Smooth muscle cell (in vitro differentiated cells): ENCODE measurements at regions not wholly inside any gene's neighbourhood (a gene's known extent, or its start where the extent isn't known, plus 50 kb on each side); places are given as distances from the start of the nearest gene placed in this dataset.

Experiments used
- DNase-seq: peaks from one replicate; lab custom pipeline; 2025; ENCODE audit not compliant: unreplicated experiment; lab: John Stamatoyannopoulos, UW
- H2AFZ ChIP-seq: fragments of 200-600 bp; sonication (generic); 2 replicates; pipeline ENCODE4 v1.6.0; 2016; ENCODE audit warnings: antibody characterized with exemption, low read depth, mild to moderate bottlenecking
- H3F3A ChIP-seq: fragments of 200-600 bp; sonication (generic); 2 replicates; pipeline ENCODE4 v1.6.0; 2017; ENCODE audit warnings: antibody characterized with exemption, low read depth
- H3K27ac ChIP-seq: fragments of 200-600 bp; sonication (generic); 2 replicates; pipeline ENCODE4 v1.5.1; 2016; ENCODE audit warnings: low read depth, mild to moderate bottlenecking
- H3K27me3 ChIP-seq: fragments of 200-600 bp; sonication (generic); 2 replicates; pipeline ENCODE4 v1.6.1; 2016; ENCODE audit warnings: low read depth, mild to moderate bottlenecking
- H3K36me3 ChIP-seq: fragments of 200-600 bp; sonication (generic); 2 replicates; pipeline ENCODE4 v1.5.1; 2016; ENCODE audit warnings: low read depth
- H3K4me1 ChIP-seq: fragments of 200-600 bp; sonication (generic); 2 replicates; pipeline ENCODE4 v1.5.1; 2016; ENCODE audit warnings: low read depth
- H3K4me2 ChIP-seq: fragments of 200-600 bp; sonication (generic); 2 replicates; pipeline ENCODE4 v1.6.0; 2016; ENCODE audit warnings: mild to moderate bottlenecking
- H3K4me3 ChIP-seq: fragments of 200-600 bp; sonication (generic); 2 replicates; pipeline ENCODE4 v1.5.1; 2016; ENCODE audit warnings: mild to moderate bottlenecking
- H3K79me2 ChIP-seq: fragments of 200-600 bp; sonication (generic); 2 replicates; pipeline ENCODE4 v1.6.0; 2016; ENCODE audit warnings: low read depth, mild to moderate bottlenecking
- H3K9ac ChIP-seq: fragments of 200-600 bp; sonication (generic); 2 replicates; pipeline ENCODE4 v1.6.0; 2016; ENCODE audit warnings: low read depth
- H3K9me3 ChIP-seq: fragments of 200-600 bp; sonication (generic); replicated peaks from 2 replicates; pipeline ENCODE4 v1.5.1; 2016; ENCODE audit warnings: low read depth
- H4K20me1 ChIP-seq: fragments of 200-600 bp; sonication (generic); 2 replicates; pipeline ENCODE4 v1.6.0; 2016; ENCODE audit warnings: low read depth
- WGBS: methylation state at CpG from one replicate; pipeline ENCODE4 v1.1.7; 2016; ENCODE audit warnings: low lambda C conversion rate; 5-methylcytosine and 5-hydroxymethylcytosine counted together
- TF ChIP-seq, protein P1 (sequence below): fragments of 200-600 bp; sonication (generic); IDR thresholded peaks from 2 replicates; pipeline ENCODE4 v1.5.1; 2017; ENCODE audit warnings: borderline replicate concordance, mild to moderate bottlenecking, antibody characterized with exemption; ENCODE audit not compliant: insufficient read depth, poor library complexity, severe bottlenecking

DNA sequence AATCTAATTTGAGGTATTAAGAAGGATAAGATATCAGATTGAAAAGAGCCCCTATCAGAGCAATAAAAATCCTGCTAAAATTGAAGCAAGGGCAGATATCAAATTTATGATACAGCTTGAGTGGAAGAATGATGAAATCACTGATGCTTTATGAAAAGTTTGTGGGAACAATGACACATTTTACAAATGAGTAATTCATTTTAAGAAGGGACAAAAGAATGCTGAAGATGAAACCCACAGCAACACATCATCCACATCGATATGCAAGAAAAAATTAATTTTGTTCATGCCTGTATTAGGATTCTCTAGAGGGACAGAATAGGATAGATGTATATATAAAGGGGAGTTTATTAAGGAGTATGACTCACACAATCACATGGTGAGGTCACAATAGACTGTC, 355.6 kb upstream of the GYPC start:
- Histone ChIP-seq H3K4me3 (no peak overlapping the region), H3K4me2 (no peak overlapping the region), H3F3A (peaks cover 5% of the 10 kb centered on the region), H3K9me3 (no peaks in the 10 kb centered on the region), H3K27me3 (no peaks in the 10 kb centered on the region), H3K79me2 (no peaks in the 10 kb centered on the region), H2AFZ (no peak overlapping the region), H3K27ac (no peak overlapping the region), H3K4me1 (no peaks in the 10 kb centered on the region), H3K9ac (no peak overlapping the region), H3K36me3 (no peaks in the 10 kb centered on the region), H4K20me1 (no peaks in the 10 kb centered on the region)
- TF ChIP-seq, protein P1, sequence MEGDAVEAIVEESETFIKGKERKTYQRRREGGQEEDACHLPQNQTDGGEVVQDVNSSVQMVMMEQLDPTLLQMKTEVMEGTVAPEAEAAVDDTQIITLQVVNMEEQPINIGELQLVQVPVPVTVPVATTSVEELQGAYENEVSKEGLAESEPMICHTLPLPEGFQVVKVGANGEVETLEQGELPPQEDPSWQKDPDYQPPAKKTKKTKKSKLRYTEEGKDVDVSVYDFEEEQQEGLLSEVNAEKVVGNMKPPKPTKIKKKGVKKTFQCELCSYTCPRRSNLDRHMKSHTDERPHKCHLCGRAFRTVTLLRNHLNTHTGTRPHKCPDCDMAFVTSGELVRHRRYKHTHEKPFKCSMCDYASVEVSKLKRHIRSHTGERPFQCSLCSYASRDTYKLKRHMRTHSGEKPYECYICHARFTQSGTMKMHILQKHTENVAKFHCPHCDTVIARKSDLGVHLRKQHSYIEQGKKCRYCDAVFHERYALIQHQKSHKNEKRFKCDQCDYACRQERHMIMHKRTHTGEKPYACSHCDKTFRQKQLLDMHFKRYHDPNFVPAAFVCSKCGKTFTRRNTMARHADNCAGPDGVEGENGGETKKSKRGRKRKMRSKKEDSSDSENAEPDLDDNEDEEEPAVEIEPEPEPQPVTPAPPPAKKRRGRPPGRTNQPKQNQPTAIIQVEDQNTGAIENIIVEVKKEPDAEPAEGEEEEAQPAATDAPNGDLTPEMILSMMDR = no peak
- DNase-seq = no peak
- 91% methylated on average over 1 of the region's 1 CpG for WGBS

DNA sequence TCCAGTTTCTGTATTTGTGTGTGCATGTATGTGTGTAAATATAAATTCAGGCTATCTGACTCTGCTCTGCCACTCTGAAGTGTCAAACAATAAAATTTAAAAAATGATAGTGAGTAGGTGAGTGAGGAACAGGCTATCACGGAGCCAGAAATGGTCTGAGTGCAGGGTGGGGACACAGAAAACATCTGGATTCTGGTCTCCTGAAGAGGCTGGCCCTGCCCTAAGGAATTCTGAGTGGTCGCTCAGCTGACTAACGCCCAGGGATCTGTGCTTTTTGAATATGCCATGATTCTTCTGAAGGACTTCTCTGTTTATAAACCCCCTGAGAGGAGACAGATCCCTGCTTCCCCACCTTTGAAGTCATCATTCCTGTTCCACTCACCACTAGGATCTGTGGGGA, 353.9 kb upstream of the GYPC start:
- no peak for DNase-seq
- Histone ChIP-seq H3F3A (peaks cover 5% of the 10 kb centered on the region), H3K79me2 (no peaks in the 10 kb centered on the region), H2AFZ (no peak overlapping the region), H3K9me3 (no peaks in the 10 kb centered on the region), H3K27ac (no peak overlapping the region), H3K9ac (no peak overlapping the region), H4K20me1 (no peaks in the 10 kb centered on the region), H3K27me3 (no peaks in the 10 kb centered on the region), H3K4me2 (no peak overlapping the region), H3K36me3 (no peaks in the 10 kb centered on the region), H3K4me1 (no peaks in the 10 kb centered on the region), H3K4me3 (no peak overlapping the region)
- TF ChIP-seq, protein P1 = no peak
- 12% methylated on average over 3 of the region's 3 CpGs for WGBS

DNA sequence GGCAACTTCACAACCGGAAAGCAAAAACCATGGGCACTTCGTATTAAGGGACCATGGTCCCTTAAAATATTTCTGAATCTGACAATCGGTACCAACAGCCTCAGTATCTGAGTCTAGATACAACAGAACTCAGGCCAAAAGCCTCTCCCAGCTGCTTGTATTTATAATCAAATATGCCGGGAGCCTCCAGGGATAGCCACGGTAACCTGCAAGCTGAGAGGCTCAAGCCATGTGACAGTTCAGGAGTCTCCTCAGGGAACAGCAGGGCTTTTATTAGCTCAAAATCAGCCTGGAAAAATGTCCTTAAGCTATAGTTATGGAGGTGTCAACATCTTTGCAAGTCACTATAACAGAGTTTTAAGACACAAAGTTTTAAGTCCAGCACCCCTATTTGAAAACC, 352.8 kb upstream of the GYPC start:
- H2AFZ ChIP-seq = no peak overlapping the region
- H3K79me2 ChIP-seq = no peaks in the 10 kb centered on the region
- 78% methylated on average over 5 of the region's 5 CpGs for WGBS
- no peak overlapping the region for H3K4me3 ChIP-seq
- H3K4me2 ChIP-seq = no peak overlapping the region
- no peaks in the 10 kb centered on the region for H3K4me1 ChIP-seq
- no peak overlapping the region for H3K27ac ChIP-seq
- H4K20me1 ChIP-seq = no peaks in the 10 kb centered on the region
- TF ChIP-seq, protein P1 = no peak
- H3K9ac ChIP-seq = no peak overlapping the region
- H3F3A ChIP-seq = peaks cover 5% of the 10 kb centered on the region
- H3K27me3 ChIP-seq = no peaks in the 10 kb centered on the region
- no peaks in the 10 kb centered on the region for H3K36me3 ChIP-seq
- H3K9me3 ChIP-seq = no peaks in the 10 kb centered on the region
- DNase-seq = no peak

DNA sequence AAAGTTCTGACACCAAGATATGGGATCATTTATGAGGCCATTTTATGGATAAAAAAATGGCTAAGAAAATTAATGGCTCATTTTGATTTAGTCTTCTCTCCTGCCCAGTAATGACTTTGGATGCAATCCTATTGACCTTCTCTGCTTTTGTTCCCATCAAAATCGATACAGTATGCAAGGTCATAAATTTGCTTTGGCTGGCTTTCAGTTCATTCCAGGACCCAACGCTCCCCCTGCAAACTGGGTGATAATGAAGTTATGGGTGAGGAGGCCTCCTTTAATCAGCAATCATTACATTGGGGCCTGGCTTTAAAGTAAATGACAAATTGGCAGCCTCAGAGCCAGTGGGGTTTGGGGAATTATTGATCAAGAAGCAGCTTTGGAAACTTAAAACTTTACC, 351.8 kb upstream of the GYPC start:
- Histone ChIP-seq H3K27ac (no peak overlapping the region), H3K4me2 (no peak overlapping the region), H3K36me3 (no peaks in the 10 kb centered on the region), H3K9ac (no peak overlapping the region), H3K79me2 (no peaks in the 10 kb centered on the region), H3K4me3 (no peak overlapping the region), H3K4me1 (no peaks in the 10 kb centered on the region), H3K27me3 (no peaks in the 10 kb centered on the region), H3F3A (peaks cover 5% of the 10 kb centered on the region), H3K9me3 (no peaks in the 10 kb centered on the region), H2AFZ (no peak overlapping the region), H4K20me1 (no peaks in the 10 kb centered on the region)
- 85% methylated on average over 2 of the region's 2 CpGs for WGBS
- TF ChIP-seq, protein P1 = no peak
- no peak for DNase-seq
